ENCODE measurements at regions not wholly inside any gene's neighbourhood (a gene's known extent, or its start where the extent isn't known, plus 50 kb on each side); places are given as distances from the start of the nearest gene placed in this dataset.

DNA sequence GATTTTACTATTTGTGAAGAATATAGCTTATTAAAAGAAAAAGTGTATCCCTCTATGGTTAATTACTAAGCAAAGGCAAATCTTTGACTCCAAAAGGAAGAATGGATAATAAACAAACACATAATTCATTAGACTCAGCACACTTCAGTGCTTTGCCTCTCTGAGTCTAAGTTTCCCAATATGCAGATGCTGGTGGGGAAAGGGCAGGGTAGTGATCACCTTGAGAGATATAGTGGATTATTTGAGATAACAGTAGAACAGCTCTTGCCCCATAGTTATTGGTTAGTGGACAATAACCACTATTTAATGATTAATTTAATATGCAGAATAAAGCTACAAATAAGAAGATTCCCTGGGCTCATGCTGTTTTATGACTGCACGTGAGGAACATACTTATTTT, 98.2 kb upstream of the SLC8A1 start:
- Histone ChIP-seq H3K4me3 (ENCODE audit: insufficient read depth, low read depth, low read length) (no peak overlapping the region), H3K27me3 (ENCODE audit: control insufficient read depth, insufficient read depth, low read length) (no peaks in the 10 kb centered on the region), H3K36me3 (replicated peaks; ENCODE audit: control insufficient read depth, insufficient read depth, low read length) (no peaks in the 10 kb centered on the region)
- DNase-seq = no peak

DNA sequence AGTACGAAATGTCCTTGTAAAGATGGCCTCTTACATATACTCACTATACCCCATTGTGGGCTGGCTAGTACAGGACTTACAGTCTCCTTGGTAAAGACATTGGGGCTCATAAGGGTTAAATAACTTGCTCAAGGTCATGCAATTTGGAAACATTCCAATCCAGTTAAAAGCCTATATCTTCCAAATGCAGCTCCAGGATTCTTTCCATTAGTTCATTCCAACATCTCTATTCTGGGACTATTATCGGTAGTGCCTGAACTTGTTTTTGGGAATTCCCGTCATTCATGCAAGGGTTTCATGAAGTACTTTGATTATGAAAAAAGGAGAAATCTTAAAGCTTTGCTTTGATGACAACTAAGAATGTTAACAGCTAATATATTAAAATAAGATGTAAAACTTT, 99.2 kb upstream of the SLC8A1 start:
- no peak overlapping the region for H3K4me3 ChIP-seq (ENCODE audit: insufficient read depth, low read depth, low read length)
- H3K36me3 ChIP-seq (replicated peaks; ENCODE audit: control insufficient read depth, insufficient read depth, low read length) = no peaks in the 10 kb centered on the region
- H3K27me3 ChIP-seq (ENCODE audit: control insufficient read depth, insufficient read depth, low read length) = no peaks in the 10 kb centered on the region
- no peak for DNase-seq

DNA sequence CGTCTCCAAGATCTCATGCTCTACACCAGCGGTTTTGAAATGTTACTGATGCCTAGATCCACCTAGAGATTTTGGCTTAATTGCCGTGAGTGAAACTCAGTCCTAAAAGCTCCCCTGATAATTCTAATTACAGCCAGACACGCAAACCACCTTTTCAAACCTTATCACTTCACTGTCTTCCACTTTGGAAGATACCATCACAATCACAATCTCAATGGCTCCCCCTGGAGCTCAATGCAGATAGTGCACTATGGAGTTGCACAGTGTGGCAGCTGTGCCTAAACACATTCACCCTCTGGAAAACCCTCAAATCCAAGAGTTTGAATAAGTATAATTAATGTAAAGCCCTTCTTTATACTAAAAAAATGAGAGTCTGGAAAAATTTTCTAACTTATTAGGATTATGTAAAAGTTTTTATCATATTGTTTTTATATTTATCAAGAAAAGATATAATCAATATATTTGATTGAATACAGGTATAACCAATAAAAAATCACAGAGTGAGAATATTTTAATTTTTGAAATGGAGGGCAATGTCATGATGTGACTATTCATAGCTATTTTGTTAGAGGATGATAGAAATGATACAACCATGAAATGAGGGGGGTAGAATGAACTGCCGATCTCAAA, 102.9 kb upstream of the SLC8A1 start:
- no peaks in the 10 kb centered on the region for H3K36me3 ChIP-seq (replicated peaks; ENCODE audit: control insufficient read depth, insufficient read depth, low read length)
- H3K27me3 ChIP-seq (ENCODE audit: control insufficient read depth, insufficient read depth, low read length) = no peaks in the 10 kb centered on the region
- H3K4me3 ChIP-seq (ENCODE audit: insufficient read depth, low read depth, low read length) = no peak overlapping the region
- peak; percentile 5 for DNase-seq

DNA sequence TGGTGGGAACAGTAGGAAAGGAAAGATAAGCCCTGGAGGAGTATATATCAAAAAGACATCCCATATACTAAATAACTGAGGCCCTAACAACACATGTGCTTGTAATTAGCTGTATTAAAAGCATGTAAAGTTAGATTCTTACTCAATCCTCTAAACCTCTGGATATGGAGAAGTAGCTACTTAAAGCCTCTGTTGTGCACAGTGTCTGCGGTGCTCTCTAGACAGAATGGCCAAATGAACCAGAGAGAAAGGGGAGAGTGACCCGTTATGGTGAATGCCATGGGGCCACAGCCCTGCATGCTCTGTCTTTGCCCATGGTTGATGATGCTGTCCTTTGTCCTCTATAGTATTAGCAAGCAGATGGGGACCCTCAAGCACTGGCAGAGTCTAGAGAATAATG, 104.4 kb upstream of the SLC8A1 start:
- Histone ChIP-seq H3K4me3 (ENCODE audit: insufficient read depth, low read depth, low read length) (no peak overlapping the region), H3K27me3 (ENCODE audit: control insufficient read depth, insufficient read depth, low read length) (no peaks in the 10 kb centered on the region), H3K36me3 (replicated peaks; ENCODE audit: control insufficient read depth, insufficient read depth, low read length) (no peaks in the 10 kb centered on the region)
- no peak for DNase-seq

DNA sequence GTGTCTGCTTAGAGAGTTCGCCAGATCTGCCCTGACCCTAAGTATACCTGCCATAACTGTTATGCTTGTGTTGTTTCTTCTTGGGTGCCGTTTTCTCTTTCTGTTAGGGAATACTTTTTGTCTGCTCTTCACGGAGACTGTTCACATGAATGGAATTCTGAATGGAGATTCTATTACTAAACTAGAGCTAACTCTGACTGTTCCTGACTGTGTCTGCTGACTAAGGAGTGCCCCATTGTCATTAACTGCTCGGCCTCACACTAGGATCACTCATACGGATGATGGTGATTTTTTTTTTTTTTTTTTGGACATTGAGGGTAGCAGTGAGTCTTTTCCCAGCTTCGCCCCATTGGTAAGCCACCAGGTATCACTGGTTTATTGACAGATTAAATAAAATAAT, 104.8 kb upstream of the SLC8A1 start:
- no peak for DNase-seq
- Histone ChIP-seq H3K4me3 (ENCODE audit: insufficient read depth, low read depth, low read length) (no peak overlapping the region), H3K27me3 (ENCODE audit: control insufficient read depth, insufficient read depth, low read length) (no peaks in the 10 kb centered on the region), H3K36me3 (replicated peaks; ENCODE audit: control insufficient read depth, insufficient read depth, low read length) (no peaks in the 10 kb centered on the region)

DNA sequence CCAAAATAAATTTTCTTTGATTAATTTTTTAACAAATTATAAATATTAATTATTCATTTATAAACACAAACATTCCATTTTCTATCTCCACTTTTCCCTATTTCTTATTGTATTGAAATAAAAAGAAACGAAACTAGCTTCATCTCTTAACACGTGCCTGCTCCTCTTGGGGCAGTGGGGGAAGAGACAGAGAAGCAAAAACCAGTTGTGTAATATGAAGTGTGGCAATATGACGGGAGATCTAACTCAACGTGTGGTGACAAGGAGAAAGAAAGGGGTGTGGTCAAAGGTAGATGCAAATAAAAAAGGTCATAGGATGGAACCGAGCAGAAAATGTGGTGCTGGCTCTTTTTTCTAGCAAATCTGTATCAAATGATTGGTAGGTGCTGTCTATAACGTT, 106.9 kb upstream of the SLC8A1 start:
- H3K36me3 ChIP-seq (replicated peaks; ENCODE audit: control insufficient read depth, insufficient read depth, low read length) = no peaks in the 10 kb centered on the region
- no peaks in the 10 kb centered on the region for H3K27me3 ChIP-seq (ENCODE audit: control insufficient read depth, insufficient read depth, low read length)
- H3K4me3 ChIP-seq (ENCODE audit: insufficient read depth, low read depth, low read length) = no peak overlapping the region
- no peak for DNase-seq

DNA sequence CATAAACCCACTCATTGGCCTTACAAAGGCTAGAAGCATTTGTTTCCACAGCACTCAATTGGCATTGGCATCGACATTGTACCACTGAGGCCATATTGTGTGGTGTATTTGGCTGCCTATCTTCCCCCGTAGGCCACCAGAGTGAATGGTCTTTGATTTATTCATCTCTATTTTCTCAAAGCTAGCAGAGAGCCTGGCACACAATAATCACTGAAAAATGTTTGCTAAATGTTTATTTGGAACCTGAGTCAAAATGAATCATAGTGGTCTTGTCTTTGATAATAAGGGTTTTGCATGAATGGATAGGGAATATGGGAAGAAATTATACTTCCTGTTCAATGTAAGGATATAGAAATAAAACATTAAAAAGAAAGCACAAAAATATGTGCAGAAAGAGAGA, 107.3 kb upstream of the SLC8A1 start:
- no peak overlapping the region for H3K4me3 ChIP-seq (ENCODE audit: insufficient read depth, low read depth, low read length)
- H3K36me3 ChIP-seq (replicated peaks; ENCODE audit: control insufficient read depth, insufficient read depth, low read length) = no peaks in the 10 kb centered on the region
- H3K27me3 ChIP-seq (ENCODE audit: control insufficient read depth, insufficient read depth, low read length) = no peaks in the 10 kb centered on the region
- DNase-seq = no peak

DNA sequence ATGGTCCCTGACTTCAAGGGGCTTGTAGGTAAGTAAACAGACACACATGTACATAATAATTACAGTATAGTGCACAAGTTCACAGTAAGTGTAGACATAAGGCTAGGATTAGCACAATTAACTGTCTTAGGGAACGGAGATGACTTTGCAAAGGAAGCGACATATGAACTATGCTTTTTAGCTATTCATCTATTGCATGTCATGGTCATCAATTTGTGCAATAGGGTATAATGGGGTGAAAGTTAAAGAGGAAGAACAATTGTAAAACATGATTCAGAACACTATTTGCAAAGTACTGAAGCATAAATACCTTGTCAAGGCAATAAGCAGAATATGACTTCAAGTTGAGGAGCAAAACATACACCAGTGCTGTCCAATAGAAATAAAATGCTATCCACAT, 112.3 kb upstream of the SLC8A1 start:
- no peaks in the 10 kb centered on the region for H3K36me3 ChIP-seq (replicated peaks; ENCODE audit: control insufficient read depth, insufficient read depth, low read length)
- no peak overlapping the region for H3K4me3 ChIP-seq (ENCODE audit: insufficient read depth, low read depth, low read length)
- H3K27me3 ChIP-seq (ENCODE audit: control insufficient read depth, insufficient read depth, low read length) = no peaks in the 10 kb centered on the region
- DNase-seq = no peak

DNA sequence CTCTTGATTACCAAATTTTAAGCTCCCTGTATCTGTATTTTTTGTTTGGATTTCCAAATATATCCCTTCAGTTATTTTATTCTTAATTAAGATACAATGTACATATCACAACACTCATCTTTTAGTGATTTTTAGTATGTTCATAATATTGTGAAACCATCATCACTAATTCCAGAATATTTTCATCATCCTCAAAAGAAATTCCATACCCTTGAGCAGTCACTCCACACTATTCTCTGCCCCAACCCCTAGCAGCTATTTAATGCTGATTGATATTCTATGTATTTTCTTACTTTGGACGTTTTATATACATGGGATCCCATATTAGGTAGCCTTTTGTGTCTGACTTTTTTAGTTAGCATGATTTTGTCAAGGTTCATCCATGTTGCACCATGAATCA, 127.4 kb upstream of the SLC8A1 start:
- no peak for DNase-seq
- H3K36me3 ChIP-seq (replicated peaks; ENCODE audit: control insufficient read depth, insufficient read depth, low read length) = no peaks in the 10 kb centered on the region
- no peak overlapping the region for H3K4me3 ChIP-seq (ENCODE audit: insufficient read depth, low read depth, low read length)
- H3K27me3 ChIP-seq (ENCODE audit: control insufficient read depth, insufficient read depth, low read length) = no peaks in the 10 kb centered on the region

DNA sequence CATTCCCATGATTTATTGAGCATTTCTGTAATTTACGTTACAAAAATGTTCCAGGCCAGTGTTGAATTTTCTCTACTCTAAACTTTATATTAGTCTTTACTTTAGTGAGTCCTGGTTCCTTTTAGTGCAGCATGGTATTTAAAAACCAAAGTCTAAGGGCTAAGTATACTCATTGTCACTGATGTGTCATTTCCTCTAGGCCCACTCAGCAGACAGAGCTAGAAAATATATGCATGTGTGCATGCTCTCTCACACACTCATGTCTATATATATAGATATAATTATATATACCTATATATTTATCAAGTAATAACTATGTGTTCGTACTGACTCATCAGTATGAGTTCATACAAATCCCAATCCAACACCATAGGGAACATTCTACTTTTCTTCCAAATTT, 132.5 kb upstream of the SLC8A1 start:
- H3K27me3 ChIP-seq (ENCODE audit: control insufficient read depth, insufficient read depth, low read length) = no peaks in the 10 kb centered on the region

DNA sequence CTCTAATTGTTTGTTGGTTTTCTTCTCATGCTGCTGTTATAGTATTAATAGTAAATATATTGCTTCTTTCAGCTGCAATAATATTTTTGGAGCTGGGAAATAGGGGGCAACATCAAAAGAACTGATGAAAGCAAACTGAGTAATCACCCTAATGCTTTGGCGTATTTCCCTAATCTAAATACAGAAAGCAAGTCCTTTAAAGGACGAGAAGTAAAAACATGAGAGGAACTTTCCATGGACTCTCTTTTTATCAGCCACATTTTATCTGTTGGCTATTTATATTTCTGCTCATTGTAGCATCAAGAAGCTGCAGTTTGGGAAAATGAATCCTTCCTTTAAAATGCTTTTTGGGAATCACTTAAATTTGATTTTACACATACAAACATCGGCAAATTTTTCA, 139.9 kb upstream of the SLC8A1 start:
- no peaks in the 10 kb centered on the region for H3K36me3 ChIP-seq (replicated peaks; ENCODE audit: control insufficient read depth, insufficient read depth, low read length)
- DNase-seq = no peak
- no peaks in the 10 kb centered on the region for H3K27me3 ChIP-seq (ENCODE audit: control insufficient read depth, insufficient read depth, low read length)
- H3K4me3 ChIP-seq (ENCODE audit: insufficient read depth, low read depth, low read length) = no peak overlapping the region

More for the DNA sequence above, 132.5 kb upstream of the SLC8A1 start:
- DNase-seq = no peak
- H3K4me3 ChIP-seq (ENCODE audit: insufficient read depth, low read depth, low read length) = no peak overlapping the region
- H3K36me3 ChIP-seq (replicated peaks; ENCODE audit: control insufficient read depth, insufficient read depth, low read length) = no peaks in the 10 kb centered on the region

DNA sequence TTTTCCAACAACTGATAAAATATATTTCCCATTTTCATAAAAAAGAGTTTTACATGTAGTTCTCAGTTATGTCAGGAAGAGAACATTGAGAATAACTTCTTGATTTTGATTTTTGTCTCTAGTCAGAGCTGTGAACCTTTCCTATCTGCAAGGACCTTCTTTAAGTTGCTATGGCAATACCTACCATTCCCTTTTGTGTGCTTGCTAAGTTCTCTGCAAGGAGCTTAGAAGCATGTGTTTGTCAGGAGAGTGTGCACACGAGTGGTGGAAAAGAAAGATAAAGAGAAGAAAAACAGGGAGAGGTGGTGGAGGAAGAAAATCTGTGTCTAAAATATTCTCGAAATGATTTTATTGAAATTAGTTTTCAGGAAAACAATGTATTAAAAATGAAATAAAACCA, 140.3 kb upstream of the SLC8A1 start:
- peak; percentile 0 for DNase-seq
- H3K4me3 ChIP-seq (ENCODE audit: insufficient read depth, low read depth, low read length) = no peak overlapping the region
- H3K27me3 ChIP-seq (ENCODE audit: control insufficient read depth, insufficient read depth, low read length) = no peaks in the 10 kb centered on the region
- H3K36me3 ChIP-seq (replicated peaks; ENCODE audit: control insufficient read depth, insufficient read depth, low read length) = no peaks in the 10 kb centered on the region

DNA sequence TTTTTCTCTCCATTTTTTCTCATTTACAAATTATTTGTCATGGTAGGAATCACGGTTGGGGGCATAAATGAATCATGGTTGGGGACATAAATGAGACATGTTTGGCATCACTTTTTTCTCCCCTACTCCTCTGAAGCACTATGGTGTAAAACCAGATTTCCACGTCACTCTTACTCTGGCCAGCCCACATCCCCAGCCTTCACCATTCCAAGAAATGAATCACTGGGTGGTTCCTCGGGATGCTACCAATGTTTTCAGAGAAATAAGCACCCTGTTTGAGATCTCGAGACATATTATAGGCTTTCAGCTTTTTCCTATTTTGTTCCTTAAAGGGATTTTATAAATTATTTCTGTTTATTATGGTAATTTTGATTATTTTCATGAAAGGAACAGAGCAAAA, 155.0 kb upstream of the SLC8A1 start:
- no peak for DNase-seq
- Histone ChIP-seq H3K4me3 (ENCODE audit: insufficient read depth, low read depth, low read length) (no peak overlapping the region), H3K36me3 (replicated peaks; ENCODE audit: control insufficient read depth, insufficient read depth, low read length) (no peaks in the 10 kb centered on the region), H3K27me3 (ENCODE audit: control insufficient read depth, insufficient read depth, low read length) (no peaks in the 10 kb centered on the region)

DNA sequence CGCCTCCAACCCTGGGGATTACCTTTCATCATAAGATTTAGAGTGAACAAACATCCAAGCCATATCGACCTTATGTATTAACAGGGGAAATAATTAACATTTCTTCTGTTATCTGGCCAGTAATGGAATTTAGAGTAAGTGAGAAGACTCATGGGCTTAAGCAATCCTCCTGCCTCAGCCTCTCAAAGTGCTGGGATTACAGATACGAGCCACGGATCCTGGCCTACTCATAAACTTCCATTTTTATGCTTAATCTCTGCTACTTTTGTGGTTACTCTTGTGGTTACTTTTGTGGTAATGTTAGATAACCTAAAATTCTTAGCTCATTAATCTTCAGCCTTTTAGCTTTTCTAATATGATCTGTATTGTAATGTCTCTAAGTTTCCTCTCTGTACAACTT, 159.3 kb upstream of the SLC8A1 start:
- no peak for DNase-seq

DNA sequence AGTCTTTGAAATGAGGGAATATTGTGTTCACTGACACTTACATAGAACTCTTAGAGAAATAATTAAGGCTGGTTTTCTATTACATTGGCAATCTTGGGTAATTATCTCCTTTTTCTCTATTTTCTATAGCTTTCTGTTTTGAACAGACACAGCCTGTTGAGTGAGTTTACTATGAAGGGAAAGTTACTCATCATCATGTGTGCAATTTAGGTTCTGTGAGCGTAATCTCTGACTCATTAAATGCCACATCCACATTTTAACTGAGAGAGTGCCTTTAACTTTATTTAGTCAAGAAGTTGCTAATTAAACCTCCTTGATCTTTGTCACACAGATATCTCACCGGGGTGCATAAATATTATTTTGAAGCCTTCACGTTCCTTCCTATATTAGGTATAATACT, 174.0 kb upstream of the SLC8A1 start:
- Histone ChIP-seq H3K4me3 (ENCODE audit: insufficient read depth, low read depth, low read length) (no peak overlapping the region), H3K27me3 (ENCODE audit: control insufficient read depth, insufficient read depth, low read length) (no peaks in the 10 kb centered on the region), H3K36me3 (replicated peaks; ENCODE audit: control insufficient read depth, insufficient read depth, low read length) (no peaks in the 10 kb centered on the region)
- no peak for DNase-seq

More for the DNA sequence above, 159.3 kb upstream of the SLC8A1 start:
- no peaks in the 10 kb centered on the region for H3K36me3 ChIP-seq (replicated peaks; ENCODE audit: control insufficient read depth, insufficient read depth, low read length)
- H3K27me3 ChIP-seq (ENCODE audit: control insufficient read depth, insufficient read depth, low read length) = no peaks in the 10 kb centered on the region
- H3K4me3 ChIP-seq (ENCODE audit: insufficient read depth, low read depth, low read length) = no peak overlapping the region

DNA sequence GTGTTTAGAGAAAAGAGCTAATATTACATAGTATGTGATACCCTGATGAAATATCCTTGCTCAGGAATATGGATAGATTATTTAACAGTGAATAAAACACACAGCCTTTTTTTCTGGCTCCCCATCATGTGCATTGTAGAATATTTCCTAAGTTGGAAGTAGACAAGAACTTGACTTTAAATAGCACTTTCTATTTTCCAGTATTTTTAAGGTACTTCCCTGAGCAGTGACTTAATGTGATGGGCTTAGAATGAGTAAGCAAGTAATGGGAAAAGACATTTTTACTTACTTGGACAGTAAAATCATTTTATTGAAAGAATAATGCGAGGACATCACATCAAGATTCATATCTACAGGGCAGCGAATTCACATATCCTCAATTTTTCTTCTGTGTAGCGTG, 176.7 kb upstream of the SLC8A1 start:
- no peaks in the 10 kb centered on the region for H3K36me3 ChIP-seq (replicated peaks; ENCODE audit: control insufficient read depth, insufficient read depth, low read length)
- H3K4me3 ChIP-seq (ENCODE audit: insufficient read depth, low read depth, low read length) = no peak overlapping the region
- DNase-seq = no peak
- no peaks in the 10 kb centered on the region for H3K27me3 ChIP-seq (ENCODE audit: control insufficient read depth, insufficient read depth, low read length)
